WTC11 (cell line): ENCODE measurements at regions not wholly inside any gene's neighbourhood (a gene's known extent, or its start where the extent isn't known, plus 50 kb on each side); places are given as distances from the start of the nearest gene placed in this dataset.

ENCODE experiments used
- ATAC-seq: fragments of 200-7000 bp; cut with Tn5 transposase; 2 replicates; pipeline ENCODE4 v1.10.0; 2021; ENCODE audit warnings: mild to moderate bottlenecking, moderate library complexity
- CTCF ChIA-PET: fragments of 300-600 bp; sonication (Branson Sonifier 250); formaldehyde crosslinking; loops from one replicate; lab custom pipeline; 2021; ENCODE audit warnings: antibody characterized with exemption; lab: Charles Lee
- POLR2A ChIA-PET: fragments of 350-600 bp; sonication (Branson Sonifier 250); formaldehyde crosslinking; loops from one replicate; lab custom pipeline; 2021; ENCODE audit warnings: antibody characterized with exemption; lab: Charles Lee
- DNase-seq: peaks from one replicate; pipeline ENCODE4 v3.0.0; 2021; ENCODE audit warnings: low spot score
- H3K27ac Mint-ChIP-seq: 2 replicates; pipeline ENCODE4 v1.8.0; 2021; ENCODE audit warnings: mixed read lengths
- H3K27me3 Mint-ChIP-seq: 2 replicates; pipeline ENCODE4 v1.8.0; 2021; ENCODE audit warnings: low read depth, mild to moderate bottlenecking, moderate library complexity, mixed read lengths
- H3K36me3 Mint-ChIP-seq: 2 replicates; pipeline ENCODE4 v1.8.0; 2021; ENCODE audit warnings: mixed read lengths
- H3K4me1 Mint-ChIP-seq: 2 replicates; pipeline ENCODE4 v1.8.0; 2022; ENCODE audit warnings: mixed read lengths
- H3K4me3 Mint-ChIP-seq: 2 replicates; pipeline ENCODE4 v1.8.0; 2021; ENCODE audit warnings: mild to moderate bottlenecking, moderate library complexity, mixed read lengths
- H3K9me3 Mint-ChIP-seq: 2 replicates; pipeline ENCODE4 v1.8.0; 2021; ENCODE audit warnings: mixed read lengths
- CDX4 ChIP-seq: fragments of 250-450 bp; sonication (Bioruptor Pico); IDR thresholded peaks from 2 replicates; pipeline ENCODE4 v1.9.0; 2021; ENCODE audit warnings: moderate library complexity, mild to moderate bottlenecking, inconsistent platforms, borderline replicate concordance
- ELF4 ChIP-seq: sonication (generic); formaldehyde crosslinking; IDR thresholded peaks from 2 replicates; pipeline ENCODE4 v1.8.1; 2022; ENCODE audit warnings: low read depth, mild to moderate bottlenecking, moderate library complexity, missing genetic modification reagents
- ESRRA ChIP-seq: sonication (generic); formaldehyde crosslinking; IDR thresholded peaks from 2 replicates; pipeline ENCODE4 v1.8.1; 2022; ENCODE audit warnings: mild to moderate bottlenecking, missing genetic modification reagents, borderline replicate concordance
- FOXP1 ChIP-seq: sonication (generic); formaldehyde crosslinking; IDR thresholded peaks from 2 replicates; pipeline ENCODE4 v1.8.0; 2022; ENCODE audit warnings: missing genetic modification reagents, mild to moderate bottlenecking, moderate library complexity, borderline replicate concordance
- NFYB ChIP-seq: sonication (generic); formaldehyde crosslinking; conservative IDR thresholded peaks from 2 replicates; pipeline ENCODE4 v1.8.0; 2022; ENCODE audit warnings: low read depth, missing genetic modification reagents
- NR1H2 ChIP-seq: sonication (generic); formaldehyde crosslinking; IDR thresholded peaks from 2 replicates; pipeline ENCODE4 v1.9.0; 2021; ENCODE audit warnings: mild to moderate bottlenecking, moderate library complexity, missing genetic modification reagents
- RELA ChIP-seq: sonication (generic); formaldehyde crosslinking; IDR thresholded peaks from 2 replicates; pipeline ENCODE4 v1.8.1; 2022; ENCODE audit warnings: missing genetic modification reagents, mild to moderate bottlenecking, borderline replicate concordance
- SOX15 ChIP-seq: fragments of 250-450 bp; sonication (Bioruptor Pico); IDR thresholded peaks from 2 replicates; pipeline ENCODE4 v1.9.0; 2021; ENCODE audit warnings: mild to moderate bottlenecking
- ZNF121 ChIP-seq: sonication (generic); formaldehyde crosslinking; IDR thresholded peaks from 2 replicates; pipeline ENCODE4 v1.8.0; 2023; ENCODE audit warnings: missing genetic modification reagents
- ZNF263 ChIP-seq: sonication (generic); formaldehyde crosslinking; IDR thresholded peaks from 2 replicates; pipeline ENCODE4 v1.8.1; 2022; ENCODE audit warnings: low read depth, mild to moderate bottlenecking, moderate library complexity, missing genetic modification reagents
- ZNF317 ChIP-seq: sonication (generic); formaldehyde crosslinking; IDR thresholded peaks from 2 replicates; pipeline ENCODE4 v1.8.1; 2023; ENCODE audit warnings: low read depth, mild to moderate bottlenecking, moderate library complexity, missing genetic modification reagents, borderline replicate concordance
- ZSCAN18 ChIP-seq: fragments of 250-450 bp; sonication (Bioruptor Pico); IDR thresholded peaks from 2 replicates; pipeline ENCODE4 v2.1.2; 2022; ENCODE audit warnings: mild to moderate bottlenecking, moderate library complexity
- TF ChIP-seq, protein P1 (sequence below): sonication (generic); formaldehyde crosslinking; IDR thresholded peaks from 2 replicates; pipeline ENCODE4 v1.8.0; 2022; ENCODE audit warnings: mild to moderate bottlenecking, missing genetic modification reagents
- TF ChIP-seq, protein P2 (sequence below): fragments of 250-450 bp; sonication (Bioruptor Pico); IDR thresholded peaks from 2 replicates; pipeline ENCODE4 v1.9.0; 2021; ENCODE audit warnings: mild to moderate bottlenecking
- TF ChIP-seq, protein P3 (sequence below): fragments of 250-450 bp; sonication (Bioruptor Pico); conservative IDR thresholded peaks from 2 replicates; pipeline ENCODE4 v1.9.0; 2021; ENCODE audit warnings: mild to moderate bottlenecking
- TF ChIP-seq, protein P4 (sequence below): sonication (generic); formaldehyde crosslinking; conservative IDR thresholded peaks from 2 replicates; pipeline ENCODE4 v1.8.1; 2022; ENCODE audit warnings: mild to moderate bottlenecking, missing genetic modification reagents
- TF ChIP-seq, protein P5 (sequence below): fragments of 250-450 bp; sonication (Bioruptor Pico); IDR thresholded peaks from 2 replicates; pipeline ENCODE4 v1.9.0; 2021; ENCODE audit warnings: mild to moderate bottlenecking

GRCh38 chr10:64211466-64211865 lies 690.3 kb downstream of the REEP3 start:
- H3K9me3 Mint-ChIP-seq, result peaks cover 8% of the 10 kb centered on the region
- ChIA-PET POLR2A (no interaction called here), CTCF (no interaction called here)
- H3K27me3 Mint-ChIP-seq, result no peaks in the 10 kb centered on the region
- H3K36me3 Mint-ChIP-seq, result no peaks in the 10 kb centered on the region
- no peak for DNase-seq
- H3K27ac Mint-ChIP-seq, result no peak overlapping the region
- ATAC-seq, result no peak
- no peak for TF ChIP-seq NR1H2 (CRISPR knock-in tag)
- TF ChIP-seq, protein P1, sequence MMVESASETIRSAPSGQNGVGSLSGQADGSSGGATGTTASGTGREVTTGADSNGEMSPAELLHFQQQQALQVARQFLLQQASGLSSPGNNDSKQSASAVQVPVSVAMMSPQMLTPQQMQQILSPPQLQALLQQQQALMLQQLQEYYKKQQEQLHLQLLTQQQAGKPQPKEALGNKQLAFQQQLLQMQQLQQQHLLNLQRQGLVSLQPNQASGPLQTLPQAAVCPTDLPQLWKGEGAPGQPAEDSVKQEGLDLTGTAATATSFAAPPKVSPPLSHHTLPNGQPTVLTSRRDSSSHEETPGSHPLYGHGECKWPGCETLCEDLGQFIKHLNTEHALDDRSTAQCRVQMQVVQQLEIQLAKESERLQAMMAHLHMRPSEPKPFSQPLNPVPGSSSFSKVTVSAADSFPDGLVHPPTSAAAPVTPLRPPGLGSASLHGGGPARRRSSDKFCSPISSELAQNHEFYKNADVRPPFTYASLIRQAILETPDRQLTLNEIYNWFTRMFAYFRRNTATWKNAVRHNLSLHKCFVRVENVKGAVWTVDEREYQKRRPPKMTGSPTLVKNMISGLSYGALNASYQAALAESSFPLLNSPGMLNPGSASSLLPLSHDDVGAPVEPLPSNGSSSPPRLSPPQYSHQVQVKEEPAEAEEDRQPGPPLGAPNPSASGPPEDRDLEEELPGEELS, result no peak
- no peak for TF ChIP-seq ESRRA (CRISPR knock-in tag)
- TF ChIP-seq ZNF263 (CRISPR knock-in tag), result no peak
- no peak for TF ChIP-seq RELA (CRISPR knock-in tag)
- no peak for TF ChIP-seq NFYB (CRISPR knock-in tag)
- no peak for TF ChIP-seq FOXP1 (CRISPR knock-in tag)
- no peak for TF ChIP-seq ELF4 (CRISPR knock-in tag)
- no peak for TF ChIP-seq ZNF317 (CRISPR knock-in tag)
- no peak for TF ChIP-seq SOX15
- TF ChIP-seq, protein P2, sequence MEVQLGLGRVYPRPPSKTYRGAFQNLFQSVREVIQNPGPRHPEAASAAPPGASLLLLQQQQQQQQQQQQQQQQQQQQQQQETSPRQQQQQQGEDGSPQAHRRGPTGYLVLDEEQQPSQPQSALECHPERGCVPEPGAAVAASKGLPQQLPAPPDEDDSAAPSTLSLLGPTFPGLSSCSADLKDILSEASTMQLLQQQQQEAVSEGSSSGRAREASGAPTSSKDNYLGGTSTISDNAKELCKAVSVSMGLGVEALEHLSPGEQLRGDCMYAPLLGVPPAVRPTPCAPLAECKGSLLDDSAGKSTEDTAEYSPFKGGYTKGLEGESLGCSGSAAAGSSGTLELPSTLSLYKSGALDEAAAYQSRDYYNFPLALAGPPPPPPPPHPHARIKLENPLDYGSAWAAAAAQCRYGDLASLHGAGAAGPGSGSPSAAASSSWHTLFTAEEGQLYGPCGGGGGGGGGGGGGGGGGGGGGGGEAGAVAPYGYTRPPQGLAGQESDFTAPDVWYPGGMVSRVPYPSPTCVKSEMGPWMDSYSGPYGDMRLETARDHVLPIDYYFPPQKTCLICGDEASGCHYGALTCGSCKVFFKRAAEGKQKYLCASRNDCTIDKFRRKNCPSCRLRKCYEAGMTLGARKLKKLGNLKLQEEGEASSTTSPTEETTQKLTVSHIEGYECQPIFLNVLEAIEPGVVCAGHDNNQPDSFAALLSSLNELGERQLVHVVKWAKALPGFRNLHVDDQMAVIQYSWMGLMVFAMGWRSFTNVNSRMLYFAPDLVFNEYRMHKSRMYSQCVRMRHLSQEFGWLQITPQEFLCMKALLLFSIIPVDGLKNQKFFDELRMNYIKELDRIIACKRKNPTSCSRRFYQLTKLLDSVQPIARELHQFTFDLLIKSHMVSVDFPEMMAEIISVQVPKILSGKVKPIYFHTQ (CRISPR knock-in tag), result no peak
- TF ChIP-seq, protein P3, sequence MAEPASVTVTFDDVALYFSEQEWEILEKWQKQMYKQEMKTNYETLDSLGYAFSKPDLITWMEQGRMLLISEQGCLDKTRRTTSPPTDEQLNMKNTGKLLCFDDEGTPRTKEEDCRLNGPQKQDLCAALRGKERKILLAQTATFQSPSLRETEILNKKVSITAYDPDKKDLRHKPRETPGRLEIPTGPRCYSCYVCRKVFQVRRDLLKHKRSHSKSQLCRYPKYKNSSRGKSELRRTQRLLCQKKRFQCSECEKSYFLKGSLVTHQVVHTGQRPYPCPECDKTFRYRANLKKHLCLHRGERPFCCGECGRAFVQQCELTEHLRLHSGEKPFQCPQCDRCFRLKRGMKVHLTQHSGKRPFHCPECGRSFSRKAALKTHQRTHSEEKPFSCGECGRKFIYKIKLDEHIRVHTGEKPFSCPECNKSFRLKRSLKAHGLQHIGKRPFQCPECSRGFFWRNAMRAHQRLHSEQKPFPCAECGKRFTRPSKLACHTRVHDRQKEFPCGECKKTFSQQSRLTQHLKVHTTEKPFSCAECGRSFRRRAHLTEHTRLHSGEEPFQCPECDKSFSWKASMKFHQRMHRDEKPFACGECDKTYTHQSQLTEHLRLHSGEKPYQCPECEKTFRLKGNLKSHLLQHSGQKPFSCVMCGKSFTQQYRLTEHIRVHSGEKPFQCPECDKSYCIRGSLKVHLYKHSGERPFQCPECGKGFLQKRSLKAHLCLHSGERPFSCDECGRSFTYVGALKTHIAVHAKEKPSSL (CRISPR knock-in tag), result no peak
- no peak for TF ChIP-seq ZNF121 (CRISPR knock-in tag)
- TF ChIP-seq CDX4 (CRISPR knock-in tag), result no peak
- no peak for TF ChIP-seq ZSCAN18
- TF ChIP-seq, protein P4, sequence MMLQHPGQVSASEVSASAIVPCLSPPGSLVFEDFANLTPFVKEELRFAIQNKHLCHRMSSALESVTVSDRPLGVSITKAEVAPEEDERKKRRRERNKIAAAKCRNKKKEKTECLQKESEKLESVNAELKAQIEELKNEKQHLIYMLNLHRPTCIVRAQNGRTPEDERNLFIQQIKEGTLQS (CRISPR knock-in tag), result no peak
- TF ChIP-seq, protein P5, sequence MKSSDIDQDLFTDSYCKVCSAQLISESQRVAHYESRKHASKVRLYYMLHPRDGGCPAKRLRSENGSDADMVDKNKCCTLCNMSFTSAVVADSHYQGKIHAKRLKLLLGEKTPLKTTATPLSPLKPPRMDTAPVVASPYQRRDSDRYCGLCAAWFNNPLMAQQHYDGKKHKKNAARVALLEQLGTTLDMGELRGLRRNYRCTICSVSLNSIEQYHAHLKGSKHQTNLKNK, result no peak
- H3K4me3 Mint-ChIP-seq, result no peak overlapping the region
- H3K4me1 Mint-ChIP-seq, result no peaks in the 10 kb centered on the region
